Fibroblast of pulmonary artery (primary cell): ENCODE measurements at regions not wholly inside any gene's neighbourhood (a gene's known extent, or its start where the extent isn't known, plus 50 kb on each side); places are given as distances from the start of the nearest gene placed in this dataset.

ENCODE experiments used
- DNase-seq: peaks from one replicate; pipeline ENCODE4 v3.0.0-alpha.2; 2010; ENCODE audit warnings: low read depth
- H3K4me3 ChIP-seq: replicated peaks from 2 replicates; pipeline ENCODE4 v1.5.1; 2011; ENCODE audit warnings: low read depth, mild to moderate bottlenecking, control low read depth, low read length, moderate library complexity
- TF ChIP-seq, protein P1 (sequence below): IDR thresholded peaks from 2 replicates; pipeline ENCODE4 v1.5.1; 2011; ENCODE audit warnings: mild to moderate bottlenecking, control low read depth, low read length, inconsistent platforms; ENCODE audit errors: missing control alignments

DNA sequence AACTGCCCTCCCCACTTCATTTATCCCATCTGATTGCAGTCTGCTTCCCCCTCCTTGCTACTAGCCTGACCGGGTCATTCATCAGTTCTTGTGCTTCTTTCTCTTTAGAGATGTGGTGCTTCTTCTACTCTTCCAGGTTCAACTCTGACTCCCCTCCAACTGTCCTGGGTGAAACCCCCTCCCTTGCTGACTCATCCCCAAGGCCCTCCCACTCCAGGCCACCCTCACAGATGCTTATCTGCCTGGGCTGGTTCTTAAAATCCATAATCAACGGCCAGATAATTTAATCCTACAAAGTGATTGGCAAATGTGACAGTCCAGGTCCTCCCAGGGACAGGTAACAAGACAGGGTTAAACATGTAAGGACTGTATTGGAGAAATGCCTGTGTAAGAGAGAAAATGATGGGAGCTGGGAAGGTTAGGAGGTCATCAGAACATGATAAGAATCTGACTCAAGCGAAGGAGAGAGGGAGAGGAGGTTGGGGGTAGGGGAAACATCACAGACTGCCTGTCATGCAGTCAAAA lies 182.8 kb upstream of the C1QTNF7 start:
- DNase-seq, result no peak
- TF ChIP-seq, protein P1, sequence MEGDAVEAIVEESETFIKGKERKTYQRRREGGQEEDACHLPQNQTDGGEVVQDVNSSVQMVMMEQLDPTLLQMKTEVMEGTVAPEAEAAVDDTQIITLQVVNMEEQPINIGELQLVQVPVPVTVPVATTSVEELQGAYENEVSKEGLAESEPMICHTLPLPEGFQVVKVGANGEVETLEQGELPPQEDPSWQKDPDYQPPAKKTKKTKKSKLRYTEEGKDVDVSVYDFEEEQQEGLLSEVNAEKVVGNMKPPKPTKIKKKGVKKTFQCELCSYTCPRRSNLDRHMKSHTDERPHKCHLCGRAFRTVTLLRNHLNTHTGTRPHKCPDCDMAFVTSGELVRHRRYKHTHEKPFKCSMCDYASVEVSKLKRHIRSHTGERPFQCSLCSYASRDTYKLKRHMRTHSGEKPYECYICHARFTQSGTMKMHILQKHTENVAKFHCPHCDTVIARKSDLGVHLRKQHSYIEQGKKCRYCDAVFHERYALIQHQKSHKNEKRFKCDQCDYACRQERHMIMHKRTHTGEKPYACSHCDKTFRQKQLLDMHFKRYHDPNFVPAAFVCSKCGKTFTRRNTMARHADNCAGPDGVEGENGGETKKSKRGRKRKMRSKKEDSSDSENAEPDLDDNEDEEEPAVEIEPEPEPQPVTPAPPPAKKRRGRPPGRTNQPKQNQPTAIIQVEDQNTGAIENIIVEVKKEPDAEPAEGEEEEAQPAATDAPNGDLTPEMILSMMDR, result no peak
- no peak overlapping the region for H3K4me3 ChIP-seq

DNA sequence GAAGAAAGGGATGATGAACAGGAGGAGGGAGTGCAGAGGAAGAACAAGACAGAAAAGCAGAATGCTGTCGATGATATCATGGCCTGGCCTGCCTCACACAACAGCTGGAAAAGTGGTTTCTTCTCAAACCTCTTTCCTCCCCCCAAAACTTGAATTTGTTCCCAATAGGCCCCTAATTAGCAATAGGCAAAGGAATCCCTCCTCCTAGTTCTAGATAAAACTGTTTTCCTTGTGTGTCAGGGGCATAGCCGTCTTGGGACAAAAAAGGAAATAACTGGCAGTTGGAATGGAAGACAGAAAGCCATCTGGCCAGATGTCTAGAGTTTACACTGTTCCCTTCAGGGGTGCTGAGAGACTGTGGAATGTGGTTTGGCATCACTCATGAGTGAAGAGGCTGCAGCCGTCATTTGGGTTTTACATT lies 177.8 kb upstream of the C1QTNF7 start:
- TF ChIP-seq, protein P1, result no peak
- H3K4me3 ChIP-seq, result no peak overlapping the region
- DNase-seq, result no peak

DNA sequence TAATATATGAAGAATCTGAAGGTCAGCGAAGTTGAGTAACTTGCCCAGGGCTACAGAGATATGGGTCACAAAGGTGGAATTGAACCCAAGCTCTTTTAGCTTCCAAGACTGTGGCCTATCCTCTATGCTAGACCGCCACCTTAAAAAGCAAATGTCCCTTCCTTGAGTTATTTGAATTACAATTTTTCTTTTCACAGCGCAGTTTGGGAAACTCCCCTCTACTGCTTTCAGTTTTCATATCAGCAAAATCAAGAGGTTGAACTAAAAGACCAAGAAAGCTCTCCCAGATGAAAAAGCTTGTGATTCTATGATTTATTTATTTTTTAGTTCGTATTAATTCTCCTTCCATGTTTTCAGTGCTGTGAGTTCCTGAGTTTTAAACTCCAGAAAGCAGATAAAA lies 174.5 kb upstream of the C1QTNF7 start:
- H3K4me3 ChIP-seq, result no peak overlapping the region
- DNase-seq, result no peak

DNA sequence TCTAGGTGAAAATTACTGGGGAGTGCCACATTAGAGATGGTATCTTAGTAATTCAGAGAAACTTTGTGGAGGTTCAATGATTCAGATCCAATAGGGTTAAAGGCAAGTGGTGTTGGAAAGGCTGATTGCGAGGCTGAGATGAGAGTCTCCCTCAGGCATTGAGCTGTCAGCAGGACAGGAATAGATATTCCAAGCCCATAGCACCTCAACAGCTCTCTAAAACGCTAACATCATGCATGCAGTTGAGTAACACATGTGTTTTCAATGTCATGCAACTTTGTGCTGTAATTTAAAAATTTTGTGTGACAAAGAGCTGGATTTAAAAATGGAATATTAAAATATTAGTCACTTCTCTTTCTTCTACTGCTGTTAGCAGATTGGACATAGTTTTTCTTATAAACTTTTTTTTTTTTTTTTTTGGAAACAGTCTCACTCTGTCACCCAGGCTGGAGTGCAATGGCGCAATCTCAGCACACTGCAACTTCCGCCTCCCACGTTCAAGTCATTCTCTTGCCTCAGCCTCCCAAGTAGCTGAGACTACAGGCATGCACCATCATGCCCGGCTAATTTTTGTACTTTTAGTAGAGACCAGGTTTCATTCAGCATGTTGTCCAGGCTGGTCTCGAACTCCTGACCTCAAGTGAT lies 173.5 kb upstream of the C1QTNF7 start:
- TF ChIP-seq, protein P1, result no peak
- DNase-seq, result no peak
- H3K4me3 ChIP-seq, result no peak overlapping the region

More for the DNA sequence above, 174.5 kb upstream of the C1QTNF7 start:
- TF ChIP-seq, protein P1, result no peak

DNA sequence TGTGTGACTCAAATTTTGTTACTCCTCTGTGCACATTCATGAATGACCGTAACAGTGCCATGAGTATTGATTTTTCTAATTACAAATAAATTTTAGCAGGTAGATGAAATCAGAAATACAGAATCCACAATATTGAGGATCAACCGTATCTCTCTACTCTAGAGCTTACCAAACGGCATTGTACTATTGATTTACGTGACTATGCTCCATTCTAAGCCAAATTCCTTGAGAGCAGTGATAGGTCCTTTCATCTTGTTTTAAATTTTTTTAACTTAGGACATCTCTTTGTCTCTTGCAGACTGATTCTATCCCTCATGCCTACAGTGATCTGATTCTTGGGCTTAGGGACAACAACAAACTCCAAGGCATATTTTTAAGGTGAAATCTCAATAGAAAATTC lies 172.3 kb upstream of the C1QTNF7 start:
- H3K4me3 ChIP-seq, result no peak overlapping the region
- TF ChIP-seq, protein P1, result no peak
- DNase-seq, result no peak

DNA sequence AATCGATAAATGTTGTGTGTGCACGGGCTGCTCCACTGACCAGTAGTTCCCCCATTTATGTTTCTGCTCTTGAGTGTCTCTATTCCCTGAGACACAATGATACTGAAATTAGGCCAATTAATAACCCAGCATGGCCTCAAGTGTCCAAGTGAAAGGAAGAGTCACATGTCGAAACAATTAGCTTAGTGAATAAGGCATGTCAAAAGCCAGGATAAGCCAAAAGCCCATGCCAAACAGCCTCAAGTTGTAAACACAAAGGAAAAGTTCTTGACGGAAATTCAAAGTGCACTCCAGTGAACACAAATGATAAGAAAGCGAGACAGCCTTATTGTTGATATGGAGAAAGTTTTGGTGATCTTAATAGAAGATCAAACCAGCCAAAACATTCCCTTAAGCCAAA lies 167.1 kb upstream of the C1QTNF7 start:
- H3K4me3 ChIP-seq, result no peak overlapping the region
- DNase-seq, result no peak
- TF ChIP-seq, protein P1, result no peak

DNA sequence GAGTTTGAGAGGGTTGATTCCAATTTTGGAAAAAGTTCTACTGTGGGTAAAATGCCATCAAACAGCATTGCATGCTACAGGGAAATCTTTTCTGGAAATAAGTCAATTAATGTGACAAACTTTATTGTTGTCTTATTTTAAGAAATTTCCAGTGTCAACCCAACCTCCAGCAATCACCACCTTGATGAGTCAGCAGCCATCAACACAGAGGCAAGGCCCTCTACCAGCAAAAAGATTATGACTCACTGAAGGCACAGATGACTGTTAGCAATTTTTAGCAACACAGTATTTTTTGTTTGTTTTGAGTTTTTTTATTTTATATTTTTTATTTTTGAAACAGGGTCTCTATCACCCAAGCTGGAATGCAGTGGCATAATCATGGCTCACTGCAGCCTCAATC lies 165.4 kb upstream of the C1QTNF7 start:
- TF ChIP-seq, protein P1, result no peak
- H3K4me3 ChIP-seq, result no peak overlapping the region
- no peak for DNase-seq
